ENCODE measurements at regions not wholly inside any gene's neighbourhood (a gene's known extent, or its start where the extent isn't known, plus 50 kb on each side); places are given as distances from the start of the nearest gene placed in this dataset.

DNA sequence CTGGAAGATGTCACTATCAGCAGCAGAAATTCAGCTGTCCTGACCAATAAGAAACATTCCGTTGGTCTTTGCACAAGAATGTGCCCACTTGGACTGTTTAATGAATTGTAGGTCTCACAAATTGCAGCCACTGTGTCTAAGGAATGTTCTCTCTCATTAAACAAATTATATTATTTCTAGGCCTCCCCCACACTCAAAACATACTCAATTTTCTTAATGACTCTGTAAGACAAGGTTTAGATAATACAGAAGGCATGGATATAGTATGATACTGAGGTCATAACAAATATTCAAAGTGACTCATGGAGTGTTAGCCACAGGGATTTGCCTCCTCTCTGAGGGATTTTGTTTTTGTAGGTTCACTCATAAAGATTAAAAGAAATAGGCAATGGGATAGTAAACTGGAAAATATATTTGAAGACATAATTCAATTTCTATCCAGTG is 197.5 kb downstream of the PTN start:
- Histone ChIP-seq H3K9ac (ENCODE audit: low read depth in 1 of 2, low read length in 2 of 2) (no peak overlapping the region), H3K36me3 (ENCODE audit: control insufficient read depth in 4 of 4, insufficient read depth in 3 of 4, low read depth in 1 of 4, low read length in 3 of 4) (no peaks in the 10 kb centered on the region), H3K9me3 (ENCODE audit: control insufficient read depth in 4 of 4, low read length in 3 of 4) (no peaks in the 10 kb centered on the region), H3K27ac (ENCODE audit: low read depth in 1 of 2, low read length in 2 of 2) (no peak overlapping the region), H3K4me3 (ENCODE audit: low read depth in 1 of 3, low read length in 3 of 3) (no peak overlapping the region), H3K27me3 (ENCODE audit: control insufficient read depth in 4 of 4, insufficient read depth in 4 of 4, low read length in 3 of 4) (no peaks in the 10 kb centered on the region), H3K4me1 (ENCODE audit: control insufficient read depth in 4 of 4, insufficient read depth in 4 of 4, low read length in 3 of 4) (no peaks in the 10 kb centered on the region)
- TF ChIP-seq FOXA1 (IDR thresholded peaks at IDR 0.05) (no peak), RXRA (IDR thresholded peaks at IDR 0.05) (no peak), FOXA2 (IDR thresholded peaks at IDR 0.05) (no peak)
- TF ChIP-seq, protein P1, sequence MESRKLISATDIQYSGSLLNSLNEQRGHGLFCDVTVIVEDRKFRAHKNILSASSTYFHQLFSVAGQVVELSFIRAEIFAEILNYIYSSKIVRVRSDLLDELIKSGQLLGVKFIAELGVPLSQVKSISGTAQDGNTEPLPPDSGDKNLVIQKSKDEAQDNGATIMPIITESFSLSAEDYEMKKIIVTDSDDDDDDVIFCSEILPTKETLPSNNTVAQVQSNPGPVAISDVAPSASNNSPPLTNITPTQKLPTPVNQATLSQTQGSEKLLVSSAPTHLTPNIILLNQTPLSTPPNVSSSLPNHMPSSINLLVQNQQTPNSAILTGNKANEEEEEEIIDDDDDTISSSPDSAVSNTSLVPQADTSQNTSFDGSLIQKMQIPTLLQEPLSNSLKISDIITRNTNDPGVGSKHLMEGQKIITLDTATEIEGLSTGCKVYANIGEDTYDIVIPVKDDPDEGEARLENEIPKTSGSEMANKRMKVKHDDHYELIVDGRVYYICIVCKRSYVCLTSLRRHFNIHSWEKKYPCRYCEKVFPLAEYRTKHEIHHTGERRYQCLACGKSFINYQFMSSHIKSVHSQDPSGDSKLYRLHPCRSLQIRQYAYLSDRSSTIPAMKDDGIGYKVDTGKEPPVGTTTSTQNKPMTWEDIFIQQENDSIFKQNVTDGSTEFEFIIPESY (IDR thresholded peaks at IDR 0.05) = no peak
- 72% methylated on average over 1 of the region's 1 CpG for WGBS
- DNase-seq (ENCODE audit: low spot score) = no peak

DNA sequence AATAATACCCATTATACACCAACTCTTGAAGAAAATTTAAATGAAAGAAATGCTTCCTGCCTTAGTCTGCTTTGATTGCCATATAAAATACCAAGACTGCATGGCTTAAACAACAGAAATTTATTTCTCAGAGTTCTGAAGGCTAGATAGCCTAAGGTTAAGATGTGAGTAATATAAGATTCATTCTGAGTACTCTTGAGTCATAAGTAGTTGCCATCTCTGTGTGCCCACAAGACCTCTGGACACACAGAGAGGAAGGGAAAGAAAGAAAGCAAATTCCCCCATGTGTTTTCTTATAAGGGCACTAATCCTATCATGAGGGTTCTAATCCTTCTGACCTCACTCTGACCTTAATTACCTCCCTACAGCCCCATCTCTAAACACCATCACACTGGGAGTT is 201.2 kb downstream of the PTN start:
- Histone ChIP-seq H3K36me3 (ENCODE audit: control insufficient read depth in 4 of 4, insufficient read depth in 3 of 4, low read depth in 1 of 4, low read length in 3 of 4) (no peaks in the 10 kb centered on the region), H3K4me3 (ENCODE audit: low read depth in 1 of 3, low read length in 3 of 3) (no peak overlapping the region), H3K9me3 (ENCODE audit: control insufficient read depth in 4 of 4, low read length in 3 of 4) (no peaks in the 10 kb centered on the region), H3K4me1 (ENCODE audit: control insufficient read depth in 4 of 4, insufficient read depth in 4 of 4, low read length in 3 of 4) (no peaks in the 10 kb centered on the region), H3K27ac (ENCODE audit: low read depth in 1 of 2, low read length in 2 of 2) (no peak overlapping the region), H3K9ac (ENCODE audit: low read depth in 1 of 2, low read length in 2 of 2) (no peak overlapping the region), H3K27me3 (ENCODE audit: control insufficient read depth in 4 of 4, insufficient read depth in 4 of 4, low read length in 3 of 4) (no peaks in the 10 kb centered on the region)
- DNase-seq (ENCODE audit: low spot score) = no peak
- TF ChIP-seq RXRA (IDR thresholded peaks at IDR 0.05) (no peak), RAD21 (IDR thresholded peaks at IDR 0.05) (no peak), FOXA2 (IDR thresholded peaks at IDR 0.05) (no peak), JUND (IDR thresholded peaks at IDR 0.05) (no peak), SP1 (IDR thresholded peaks at IDR 0.05) (no peak), HNF4G (IDR thresholded peaks at IDR 0.05) (no peak), TAF1 (conservative IDR thresholded peaks at IDR 0.05) (no peak), NR2F2 (IDR thresholded peaks at IDR 0.05) (no peak), FOXA1 (IDR thresholded peaks at IDR 0.05) (no peak)
- TF ChIP-seq, protein P2, sequence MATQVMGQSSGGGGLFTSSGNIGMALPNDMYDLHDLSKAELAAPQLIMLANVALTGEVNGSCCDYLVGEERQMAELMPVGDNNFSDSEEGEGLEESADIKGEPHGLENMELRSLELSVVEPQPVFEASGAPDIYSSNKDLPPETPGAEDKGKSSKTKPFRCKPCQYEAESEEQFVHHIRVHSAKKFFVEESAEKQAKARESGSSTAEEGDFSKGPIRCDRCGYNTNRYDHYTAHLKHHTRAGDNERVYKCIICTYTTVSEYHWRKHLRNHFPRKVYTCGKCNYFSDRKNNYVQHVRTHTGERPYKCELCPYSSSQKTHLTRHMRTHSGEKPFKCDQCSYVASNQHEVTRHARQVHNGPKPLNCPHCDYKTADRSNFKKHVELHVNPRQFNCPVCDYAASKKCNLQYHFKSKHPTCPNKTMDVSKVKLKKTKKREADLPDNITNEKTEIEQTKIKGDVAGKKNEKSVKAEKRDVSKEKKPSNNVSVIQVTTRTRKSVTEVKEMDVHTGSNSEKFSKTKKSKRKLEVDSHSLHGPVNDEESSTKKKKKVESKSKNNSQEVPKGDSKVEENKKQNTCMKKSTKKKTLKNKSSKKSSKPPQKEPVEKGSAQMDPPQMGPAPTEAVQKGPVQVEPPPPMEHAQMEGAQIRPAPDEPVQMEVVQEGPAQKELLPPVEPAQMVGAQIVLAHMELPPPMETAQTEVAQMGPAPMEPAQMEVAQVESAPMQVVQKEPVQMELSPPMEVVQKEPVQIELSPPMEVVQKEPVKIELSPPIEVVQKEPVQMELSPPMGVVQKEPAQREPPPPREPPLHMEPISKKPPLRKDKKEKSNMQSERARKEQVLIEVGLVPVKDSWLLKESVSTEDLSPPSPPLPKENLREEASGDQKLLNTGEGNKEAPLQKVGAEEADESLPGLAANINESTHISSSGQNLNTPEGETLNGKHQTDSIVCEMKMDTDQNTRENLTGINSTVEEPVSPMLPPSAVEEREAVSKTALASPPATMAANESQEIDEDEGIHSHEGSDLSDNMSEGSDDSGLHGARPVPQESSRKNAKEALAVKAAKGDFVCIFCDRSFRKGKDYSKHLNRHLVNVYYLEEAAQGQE (IDR thresholded peaks at IDR 0.05) = no peak

DNA sequence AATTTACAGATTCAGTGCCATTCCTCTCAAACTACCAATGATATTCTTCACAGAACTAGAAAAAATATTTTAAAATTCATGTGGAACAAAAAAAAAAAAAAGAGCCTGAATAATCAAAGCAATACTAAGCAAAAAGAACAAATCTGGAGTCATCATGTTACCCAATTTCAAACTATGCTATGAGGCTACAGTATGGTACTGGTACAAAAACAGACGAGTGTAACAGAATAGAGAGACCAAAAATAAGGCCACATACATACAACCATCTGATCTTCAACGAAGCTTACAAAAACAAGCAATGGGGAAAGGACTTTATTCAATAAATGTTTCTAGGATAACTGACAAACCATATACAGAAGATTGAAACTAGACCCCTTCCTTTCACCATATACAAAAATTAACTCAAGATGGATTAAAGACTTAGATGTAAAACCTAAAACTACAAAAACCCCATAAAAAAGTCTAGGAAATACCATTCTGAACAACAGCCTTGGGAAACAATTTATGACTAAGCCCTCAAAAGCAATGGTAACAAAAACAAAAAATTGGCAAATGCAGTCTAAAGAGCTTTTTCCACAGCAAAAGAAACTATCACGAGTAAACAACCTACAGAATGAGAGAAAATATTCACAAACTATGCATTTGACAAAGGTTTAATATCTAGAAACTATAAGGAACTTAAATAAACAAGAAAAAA is 207.7 kb downstream of the PTN start:
- DNase-seq (ENCODE audit: low spot score) = no peak
- no peak overlapping the region for H3K9ac ChIP-seq (ENCODE audit: low read depth in 1 of 2, low read length in 2 of 2)
- H3K4me3 ChIP-seq (ENCODE audit: low read depth in 1 of 3, low read length in 3 of 3) = no peak overlapping the region
- TF ChIP-seq HNF4A (conservative IDR thresholded peaks at IDR 0.05) = no peak
- TF ChIP-seq, protein P3, sequence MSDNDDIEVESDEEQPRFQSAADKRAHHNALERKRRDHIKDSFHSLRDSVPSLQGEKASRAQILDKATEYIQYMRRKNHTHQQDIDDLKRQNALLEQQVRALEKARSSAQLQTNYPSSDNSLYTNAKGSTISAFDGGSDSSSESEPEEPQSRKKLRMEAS (IDR thresholded peaks at IDR 0.05) = no peak
- TF ChIP-seq RAD21 (IDR thresholded peaks at IDR 0.05) = no peak
- no peak for TF ChIP-seq YY1 (IDR thresholded peaks at IDR 0.05)
- TF ChIP-seq HNF4G (IDR thresholded peaks at IDR 0.05) = no peak
- TF ChIP-seq SP1 (IDR thresholded peaks at IDR 0.05) = no peak
- TF ChIP-seq FOXA2 (IDR thresholded peaks at IDR 0.05) = no peak
- TF ChIP-seq RXRA (IDR thresholded peaks at IDR 0.05) = no peak
- TF ChIP-seq, protein P4, sequence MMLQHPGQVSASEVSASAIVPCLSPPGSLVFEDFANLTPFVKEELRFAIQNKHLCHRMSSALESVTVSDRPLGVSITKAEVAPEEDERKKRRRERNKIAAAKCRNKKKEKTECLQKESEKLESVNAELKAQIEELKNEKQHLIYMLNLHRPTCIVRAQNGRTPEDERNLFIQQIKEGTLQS (IDR thresholded peaks at IDR 0.05) = no peak
- H3K27me3 ChIP-seq (ENCODE audit: control insufficient read depth in 4 of 4, insufficient read depth in 4 of 4, low read length in 3 of 4) = peaks cover 0 to 3% (median 0%) of the 10 kb centered on the region in 4 donors
- no peaks in the 10 kb centered on the region for H3K4me1 ChIP-seq (ENCODE audit: control insufficient read depth in 4 of 4, insufficient read depth in 4 of 4, low read length in 3 of 4)
- no peaks in the 10 kb centered on the region for H3K9me3 ChIP-seq (ENCODE audit: control insufficient read depth in 4 of 4, low read length in 3 of 4)
- H3K36me3 ChIP-seq (ENCODE audit: control insufficient read depth in 4 of 4, insufficient read depth in 3 of 4, low read depth in 1 of 4, low read length in 3 of 4) = no peaks in the 10 kb centered on the region
- no peak overlapping the region for H3K27ac ChIP-seq (ENCODE audit: low read depth in 1 of 2, low read length in 2 of 2)
- 51% methylated on average over 3 of the region's 3 CpGs for WGBS

Data from liver (tissue), 7 donors.